ENCODE measurements at regions not wholly inside any gene's neighbourhood (a gene's known extent, or its start where the extent isn't known, plus 50 kb on each side); places are given as distances from the start of the nearest gene placed in this dataset.

DNA sequence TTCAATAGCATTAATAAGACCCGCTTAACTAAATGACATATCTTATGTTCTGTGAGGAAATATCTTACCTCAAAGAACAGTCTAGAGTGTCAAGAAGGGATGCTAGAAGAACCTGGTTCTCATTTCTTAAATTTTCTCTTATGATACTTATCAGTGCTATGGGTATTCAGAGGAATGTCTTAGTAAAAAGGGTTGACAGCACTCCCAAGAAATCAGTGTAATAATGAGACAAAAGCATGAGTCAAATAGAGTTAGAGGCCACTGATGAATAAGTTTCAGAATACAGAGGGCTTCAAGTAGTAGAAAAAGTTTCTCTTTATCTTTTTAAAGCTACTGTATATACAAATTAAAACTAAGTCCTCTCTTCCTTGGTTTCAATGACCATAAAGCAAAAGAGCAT, 242.8 kb downstream of the GJA1 start:
- TF ChIP-seq, protein P1, sequence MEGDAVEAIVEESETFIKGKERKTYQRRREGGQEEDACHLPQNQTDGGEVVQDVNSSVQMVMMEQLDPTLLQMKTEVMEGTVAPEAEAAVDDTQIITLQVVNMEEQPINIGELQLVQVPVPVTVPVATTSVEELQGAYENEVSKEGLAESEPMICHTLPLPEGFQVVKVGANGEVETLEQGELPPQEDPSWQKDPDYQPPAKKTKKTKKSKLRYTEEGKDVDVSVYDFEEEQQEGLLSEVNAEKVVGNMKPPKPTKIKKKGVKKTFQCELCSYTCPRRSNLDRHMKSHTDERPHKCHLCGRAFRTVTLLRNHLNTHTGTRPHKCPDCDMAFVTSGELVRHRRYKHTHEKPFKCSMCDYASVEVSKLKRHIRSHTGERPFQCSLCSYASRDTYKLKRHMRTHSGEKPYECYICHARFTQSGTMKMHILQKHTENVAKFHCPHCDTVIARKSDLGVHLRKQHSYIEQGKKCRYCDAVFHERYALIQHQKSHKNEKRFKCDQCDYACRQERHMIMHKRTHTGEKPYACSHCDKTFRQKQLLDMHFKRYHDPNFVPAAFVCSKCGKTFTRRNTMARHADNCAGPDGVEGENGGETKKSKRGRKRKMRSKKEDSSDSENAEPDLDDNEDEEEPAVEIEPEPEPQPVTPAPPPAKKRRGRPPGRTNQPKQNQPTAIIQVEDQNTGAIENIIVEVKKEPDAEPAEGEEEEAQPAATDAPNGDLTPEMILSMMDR (IDR thresholded peaks at IDR 0.05) = no peak
- TF ChIP-seq ZFX (IDR thresholded peaks at IDR 0.05; ENCODE audit: borderline replicate concordance) = no peak
